GM12878 (cell line): ENCODE measurements at regions not wholly inside any gene's neighbourhood (a gene's known extent, or its start where the extent isn't known, plus 50 kb on each side); places are given as distances from the start of the nearest gene placed in this dataset.

Source experiments
- SMARCA5 ChIP-seq: fragments of 450-650 bp; IDR thresholded peaks from 2 replicates; pipeline ENCODE4 v1.6.1; 2017; ENCODE audit warnings: mild to moderate bottlenecking
- TF ChIP-seq, protein P1 (sequence below): fragments of 450-650 bp; IDR thresholded peaks from 2 replicates; pipeline ENCODE4 v1.6.1; 2017; ENCODE audit warnings: mild to moderate bottlenecking, moderate library complexity
- TF ChIP-seq, protein P2 (sequence below): IDR thresholded peaks from 2 replicates; pipeline ENCODE4 v1.6.1; 2012; ENCODE audit warnings: mild to moderate bottlenecking, low read depth, low read length
- TF ChIP-seq, protein P3 (sequence below): fragments of 450-650 bp; IDR thresholded peaks from 2 replicates; pipeline ENCODE4 v1.6.1; 2017; ENCODE audit warnings: mild to moderate bottlenecking, moderate library complexity

DNA sequence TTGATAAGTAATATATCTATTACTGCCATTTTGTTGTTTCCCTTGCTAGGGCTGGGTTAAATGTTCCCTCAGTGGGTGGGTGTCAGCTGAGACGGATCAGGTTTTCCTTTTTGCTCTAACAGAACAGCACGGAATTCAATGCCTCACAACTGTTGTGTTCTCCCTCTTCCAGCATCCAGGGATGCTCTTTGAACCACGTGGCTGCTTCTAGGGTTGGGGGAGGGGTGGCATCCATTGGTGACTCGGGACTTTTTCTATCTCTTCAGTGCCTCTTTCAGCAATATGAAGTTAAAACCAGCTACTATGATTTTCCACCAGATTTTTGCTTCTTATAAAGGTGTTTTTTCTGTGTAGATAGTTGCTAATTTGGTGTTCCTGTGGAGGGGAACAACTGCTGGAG lies 884.9 kb upstream of the FOXG1 start (continued):
- TF ChIP-seq, protein P1, sequence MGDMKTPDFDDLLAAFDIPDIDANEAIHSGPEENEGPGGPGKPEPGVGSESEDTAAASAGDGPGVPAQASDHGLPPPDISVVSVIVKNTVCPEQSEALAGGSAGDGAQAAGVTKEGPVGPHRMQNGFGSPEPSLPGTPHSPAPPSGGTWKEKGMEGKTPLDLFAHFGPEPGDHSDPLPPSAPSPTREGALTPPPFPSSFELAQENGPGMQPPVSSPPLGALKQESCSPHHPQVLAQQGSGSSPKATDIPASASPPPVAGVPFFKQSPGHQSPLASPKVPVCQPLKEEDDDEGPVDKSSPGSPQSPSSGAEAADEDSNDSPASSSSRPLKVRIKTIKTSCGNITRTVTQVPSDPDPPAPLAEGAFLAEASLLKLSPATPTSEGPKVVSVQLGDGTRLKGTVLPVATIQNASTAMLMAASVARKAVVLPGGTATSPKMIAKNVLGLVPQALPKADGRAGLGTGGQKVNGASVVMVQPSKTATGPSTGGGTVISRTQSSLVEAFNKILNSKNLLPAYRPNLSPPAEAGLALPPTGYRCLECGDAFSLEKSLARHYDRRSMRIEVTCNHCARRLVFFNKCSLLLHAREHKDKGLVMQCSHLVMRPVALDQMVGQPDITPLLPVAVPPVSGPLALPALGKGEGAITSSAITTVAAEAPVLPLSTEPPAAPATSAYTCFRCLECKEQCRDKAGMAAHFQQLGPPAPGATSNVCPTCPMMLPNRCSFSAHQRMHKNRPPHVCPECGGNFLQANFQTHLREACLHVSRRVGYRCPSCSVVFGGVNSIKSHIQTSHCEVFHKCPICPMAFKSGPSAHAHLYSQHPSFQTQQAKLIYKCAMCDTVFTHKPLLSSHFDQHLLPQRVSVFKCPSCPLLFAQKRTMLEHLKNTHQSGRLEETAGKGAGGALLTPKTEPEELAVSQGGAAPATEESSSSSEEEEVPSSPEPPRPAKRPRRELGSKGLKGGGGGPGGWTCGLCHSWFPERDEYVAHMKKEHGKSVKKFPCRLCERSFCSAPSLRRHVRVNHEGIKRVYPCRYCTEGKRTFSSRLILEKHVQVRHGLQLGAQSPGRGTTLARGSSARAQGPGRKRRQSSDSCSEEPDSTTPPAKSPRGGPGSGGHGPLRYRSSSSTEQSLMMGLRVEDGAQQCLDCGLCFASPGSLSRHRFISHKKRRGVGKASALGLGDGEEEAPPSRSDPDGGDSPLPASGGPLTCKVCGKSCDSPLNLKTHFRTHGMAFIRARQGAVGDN, result no peak
- TF ChIP-seq, protein P2, sequence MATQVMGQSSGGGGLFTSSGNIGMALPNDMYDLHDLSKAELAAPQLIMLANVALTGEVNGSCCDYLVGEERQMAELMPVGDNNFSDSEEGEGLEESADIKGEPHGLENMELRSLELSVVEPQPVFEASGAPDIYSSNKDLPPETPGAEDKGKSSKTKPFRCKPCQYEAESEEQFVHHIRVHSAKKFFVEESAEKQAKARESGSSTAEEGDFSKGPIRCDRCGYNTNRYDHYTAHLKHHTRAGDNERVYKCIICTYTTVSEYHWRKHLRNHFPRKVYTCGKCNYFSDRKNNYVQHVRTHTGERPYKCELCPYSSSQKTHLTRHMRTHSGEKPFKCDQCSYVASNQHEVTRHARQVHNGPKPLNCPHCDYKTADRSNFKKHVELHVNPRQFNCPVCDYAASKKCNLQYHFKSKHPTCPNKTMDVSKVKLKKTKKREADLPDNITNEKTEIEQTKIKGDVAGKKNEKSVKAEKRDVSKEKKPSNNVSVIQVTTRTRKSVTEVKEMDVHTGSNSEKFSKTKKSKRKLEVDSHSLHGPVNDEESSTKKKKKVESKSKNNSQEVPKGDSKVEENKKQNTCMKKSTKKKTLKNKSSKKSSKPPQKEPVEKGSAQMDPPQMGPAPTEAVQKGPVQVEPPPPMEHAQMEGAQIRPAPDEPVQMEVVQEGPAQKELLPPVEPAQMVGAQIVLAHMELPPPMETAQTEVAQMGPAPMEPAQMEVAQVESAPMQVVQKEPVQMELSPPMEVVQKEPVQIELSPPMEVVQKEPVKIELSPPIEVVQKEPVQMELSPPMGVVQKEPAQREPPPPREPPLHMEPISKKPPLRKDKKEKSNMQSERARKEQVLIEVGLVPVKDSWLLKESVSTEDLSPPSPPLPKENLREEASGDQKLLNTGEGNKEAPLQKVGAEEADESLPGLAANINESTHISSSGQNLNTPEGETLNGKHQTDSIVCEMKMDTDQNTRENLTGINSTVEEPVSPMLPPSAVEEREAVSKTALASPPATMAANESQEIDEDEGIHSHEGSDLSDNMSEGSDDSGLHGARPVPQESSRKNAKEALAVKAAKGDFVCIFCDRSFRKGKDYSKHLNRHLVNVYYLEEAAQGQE, result no peak
- TF ChIP-seq, protein P3, sequence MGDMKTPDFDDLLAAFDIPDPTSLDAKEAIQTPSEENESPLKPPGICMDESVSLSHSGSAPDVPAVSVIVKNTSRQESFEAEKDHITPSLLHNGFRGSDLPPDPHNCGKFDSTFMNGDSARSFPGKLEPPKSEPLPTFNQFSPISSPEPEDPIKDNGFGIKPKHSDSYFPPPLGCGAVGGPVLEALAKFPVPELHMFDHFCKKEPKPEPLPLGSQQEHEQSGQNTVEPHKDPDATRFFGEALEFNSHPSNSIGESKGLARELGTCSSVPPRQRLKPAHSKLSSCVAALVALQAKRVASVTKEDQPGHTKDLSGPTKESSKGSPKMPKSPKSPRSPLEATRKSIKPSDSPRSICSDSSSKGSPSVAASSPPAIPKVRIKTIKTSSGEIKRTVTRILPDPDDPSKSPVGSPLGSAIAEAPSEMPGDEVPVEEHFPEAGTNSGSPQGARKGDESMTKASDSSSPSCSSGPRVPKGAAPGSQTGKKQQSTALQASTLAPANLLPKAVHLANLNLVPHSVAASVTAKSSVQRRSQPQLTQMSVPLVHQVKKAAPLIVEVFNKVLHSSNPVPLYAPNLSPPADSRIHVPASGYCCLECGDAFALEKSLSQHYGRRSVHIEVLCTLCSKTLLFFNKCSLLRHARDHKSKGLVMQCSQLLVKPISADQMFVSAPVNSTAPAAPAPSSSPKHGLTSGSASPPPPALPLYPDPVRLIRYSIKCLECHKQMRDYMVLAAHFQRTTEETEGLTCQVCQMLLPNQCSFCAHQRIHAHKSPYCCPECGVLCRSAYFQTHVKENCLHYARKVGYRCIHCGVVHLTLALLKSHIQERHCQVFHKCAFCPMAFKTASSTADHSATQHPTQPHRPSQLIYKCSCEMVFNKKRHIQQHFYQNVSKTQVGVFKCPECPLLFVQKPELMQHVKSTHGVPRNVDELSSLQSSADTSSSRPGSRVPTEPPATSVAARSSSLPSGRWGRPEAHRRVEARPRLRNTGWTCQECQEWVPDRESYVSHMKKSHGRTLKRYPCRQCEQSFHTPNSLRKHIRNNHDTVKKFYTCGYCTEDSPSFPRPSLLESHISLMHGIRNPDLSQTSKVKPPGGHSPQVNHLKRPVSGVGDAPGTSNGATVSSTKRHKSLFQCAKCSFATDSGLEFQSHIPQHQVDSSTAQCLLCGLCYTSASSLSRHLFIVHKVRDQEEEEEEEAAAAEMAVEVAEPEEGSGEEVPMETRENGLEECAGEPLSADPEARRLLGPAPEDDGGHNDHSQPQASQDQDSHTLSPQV, result no peak
- no peak for TF ChIP-seq SMARCA5
